NB4 (cell line): ENCODE measurements at regions not wholly inside any gene's neighbourhood (a gene's known extent, or its start where the extent isn't known, plus 50 kb on each side); places are given as distances from the start of the nearest gene placed in this dataset.

Experiments
- MYC ChIP-seq: IDR thresholded peaks from 2 replicates; pipeline ENCODE4 v1.6.1; 2011; ENCODE audit warnings: low read depth, low read length
- POLR2A ChIP-seq: IDR thresholded peaks from 2 replicates; pipeline ENCODE4 v1.6.1; 2011; ENCODE audit warnings: mild to moderate bottlenecking; ENCODE audit not compliant: insufficient read length; ENCODE audit errors: extremely low read depth
- TF ChIP-seq, protein P1 (sequence below): IDR thresholded peaks from one replicate; pipeline ENCODE4 v1.5.1; 2012; ENCODE audit warnings: low read depth, low read length

DNA sequence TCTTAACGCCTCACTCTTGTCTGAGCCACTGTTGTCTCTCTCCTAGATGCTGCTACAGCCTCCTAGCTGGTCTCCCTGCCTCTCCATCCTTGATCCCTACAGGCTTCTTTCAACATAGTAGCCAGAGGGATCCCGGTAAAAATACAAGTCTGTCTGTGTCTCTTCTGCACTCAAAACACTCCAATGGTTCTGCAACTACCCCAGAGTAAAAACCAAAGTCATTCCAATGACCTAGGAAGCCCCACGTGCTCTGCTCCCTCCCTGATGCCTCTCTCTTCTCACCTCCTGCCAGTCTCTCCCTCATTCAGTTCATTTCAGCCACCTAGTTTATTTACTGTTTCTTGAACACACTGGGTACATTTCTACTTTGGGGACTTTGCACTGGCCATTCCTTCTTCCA lies 135.2 kb downstream of the NPIPB5 start:
- TF ChIP-seq POLR2A (no peak), MYC (no peak)
- TF ChIP-seq, protein P1, sequence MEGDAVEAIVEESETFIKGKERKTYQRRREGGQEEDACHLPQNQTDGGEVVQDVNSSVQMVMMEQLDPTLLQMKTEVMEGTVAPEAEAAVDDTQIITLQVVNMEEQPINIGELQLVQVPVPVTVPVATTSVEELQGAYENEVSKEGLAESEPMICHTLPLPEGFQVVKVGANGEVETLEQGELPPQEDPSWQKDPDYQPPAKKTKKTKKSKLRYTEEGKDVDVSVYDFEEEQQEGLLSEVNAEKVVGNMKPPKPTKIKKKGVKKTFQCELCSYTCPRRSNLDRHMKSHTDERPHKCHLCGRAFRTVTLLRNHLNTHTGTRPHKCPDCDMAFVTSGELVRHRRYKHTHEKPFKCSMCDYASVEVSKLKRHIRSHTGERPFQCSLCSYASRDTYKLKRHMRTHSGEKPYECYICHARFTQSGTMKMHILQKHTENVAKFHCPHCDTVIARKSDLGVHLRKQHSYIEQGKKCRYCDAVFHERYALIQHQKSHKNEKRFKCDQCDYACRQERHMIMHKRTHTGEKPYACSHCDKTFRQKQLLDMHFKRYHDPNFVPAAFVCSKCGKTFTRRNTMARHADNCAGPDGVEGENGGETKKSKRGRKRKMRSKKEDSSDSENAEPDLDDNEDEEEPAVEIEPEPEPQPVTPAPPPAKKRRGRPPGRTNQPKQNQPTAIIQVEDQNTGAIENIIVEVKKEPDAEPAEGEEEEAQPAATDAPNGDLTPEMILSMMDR, result no peak
